ENCODE measurements at regions not wholly inside any gene's neighbourhood (a gene's known extent, or its start where the extent isn't known, plus 50 kb on each side); places are given as distances from the start of the nearest gene placed in this dataset.
A peak's percentile ranks its signal among the peaks of the same experiment; 100 is the strongest.

DNA sequence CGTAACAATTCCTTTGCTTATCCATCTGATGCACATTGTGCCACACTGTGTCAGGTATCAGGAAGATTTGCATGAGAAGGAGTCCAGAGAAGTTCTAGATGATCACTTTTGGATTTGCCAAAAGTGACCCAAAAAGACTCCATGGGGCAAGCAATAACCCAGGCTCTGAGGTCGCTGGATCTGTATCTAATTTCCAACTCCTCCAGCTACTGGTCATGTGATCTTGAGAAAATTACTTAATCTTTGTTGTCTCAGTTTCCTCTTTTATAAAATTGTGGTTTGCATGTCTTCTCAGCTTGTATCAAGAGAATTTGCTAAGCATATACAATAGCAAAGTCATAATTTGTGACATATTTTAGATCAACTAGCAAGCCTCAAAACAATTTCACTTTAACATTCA lies 61.3 kb upstream of the ITGA4 start:
- DNase-seq = no peak
- H4K20me1 ChIP-seq (ENCODE audit: insufficient read depth, low read length) = no peaks in the 10 kb centered on the region
- H2AFZ ChIP-seq (ENCODE audit: low read depth, low read length) = no peak overlapping the region
- no peak for TF ChIP-seq EZH2 (IDR thresholded peaks at IDR 0.05; ENCODE audit: borderline replicate concordance, low read depth, low read length, severe bottlenecking)
- TF ChIP-seq, protein P1, sequence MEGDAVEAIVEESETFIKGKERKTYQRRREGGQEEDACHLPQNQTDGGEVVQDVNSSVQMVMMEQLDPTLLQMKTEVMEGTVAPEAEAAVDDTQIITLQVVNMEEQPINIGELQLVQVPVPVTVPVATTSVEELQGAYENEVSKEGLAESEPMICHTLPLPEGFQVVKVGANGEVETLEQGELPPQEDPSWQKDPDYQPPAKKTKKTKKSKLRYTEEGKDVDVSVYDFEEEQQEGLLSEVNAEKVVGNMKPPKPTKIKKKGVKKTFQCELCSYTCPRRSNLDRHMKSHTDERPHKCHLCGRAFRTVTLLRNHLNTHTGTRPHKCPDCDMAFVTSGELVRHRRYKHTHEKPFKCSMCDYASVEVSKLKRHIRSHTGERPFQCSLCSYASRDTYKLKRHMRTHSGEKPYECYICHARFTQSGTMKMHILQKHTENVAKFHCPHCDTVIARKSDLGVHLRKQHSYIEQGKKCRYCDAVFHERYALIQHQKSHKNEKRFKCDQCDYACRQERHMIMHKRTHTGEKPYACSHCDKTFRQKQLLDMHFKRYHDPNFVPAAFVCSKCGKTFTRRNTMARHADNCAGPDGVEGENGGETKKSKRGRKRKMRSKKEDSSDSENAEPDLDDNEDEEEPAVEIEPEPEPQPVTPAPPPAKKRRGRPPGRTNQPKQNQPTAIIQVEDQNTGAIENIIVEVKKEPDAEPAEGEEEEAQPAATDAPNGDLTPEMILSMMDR (IDR thresholded peaks at IDR 0.05; ENCODE audit: borderline replicate concordance, extremely low read depth, low read length, poor library complexity, severe bottlenecking) = no peak
- H3K9me3 ChIP-seq (ENCODE audit: insufficient read depth, low read length, severe bottlenecking) = no peaks in the 10 kb centered on the region
- H3K27ac ChIP-seq (ENCODE audit: low read length) = peak overlapping the region; percentile 81
- H3K9ac ChIP-seq (ENCODE audit: low read depth, low read length) = 0 out of 2 replicates have a peak overlapping the region, but pooled peaks have one; percentile 6
- H3K79me2 ChIP-seq (ENCODE audit: insufficient read depth, low read length) = no peaks in the 10 kb centered on the region
- no peaks in the 10 kb centered on the region for H3K27me3 ChIP-seq (ENCODE audit: insufficient read depth, low read length, poor library complexity)
- no peak overlapping the region for H3K4me2 ChIP-seq (ENCODE audit: insufficient read depth, low read length)
- H3K36me3 ChIP-seq (ENCODE audit: insufficient read depth, low read length) = no peaks in the 10 kb centered on the region
- peaks cover 82% of the 10 kb centered on the region for H3K4me1 ChIP-seq (ENCODE audit: insufficient read depth, low read length)
- no peak overlapping the region for H3K4me3 ChIP-seq (ENCODE audit: low read depth in 1 of 2, low read length in 2 of 2)
- no peak for ATAC-seq (ENCODE audit: insufficient read depth, low read depth)

DNA sequence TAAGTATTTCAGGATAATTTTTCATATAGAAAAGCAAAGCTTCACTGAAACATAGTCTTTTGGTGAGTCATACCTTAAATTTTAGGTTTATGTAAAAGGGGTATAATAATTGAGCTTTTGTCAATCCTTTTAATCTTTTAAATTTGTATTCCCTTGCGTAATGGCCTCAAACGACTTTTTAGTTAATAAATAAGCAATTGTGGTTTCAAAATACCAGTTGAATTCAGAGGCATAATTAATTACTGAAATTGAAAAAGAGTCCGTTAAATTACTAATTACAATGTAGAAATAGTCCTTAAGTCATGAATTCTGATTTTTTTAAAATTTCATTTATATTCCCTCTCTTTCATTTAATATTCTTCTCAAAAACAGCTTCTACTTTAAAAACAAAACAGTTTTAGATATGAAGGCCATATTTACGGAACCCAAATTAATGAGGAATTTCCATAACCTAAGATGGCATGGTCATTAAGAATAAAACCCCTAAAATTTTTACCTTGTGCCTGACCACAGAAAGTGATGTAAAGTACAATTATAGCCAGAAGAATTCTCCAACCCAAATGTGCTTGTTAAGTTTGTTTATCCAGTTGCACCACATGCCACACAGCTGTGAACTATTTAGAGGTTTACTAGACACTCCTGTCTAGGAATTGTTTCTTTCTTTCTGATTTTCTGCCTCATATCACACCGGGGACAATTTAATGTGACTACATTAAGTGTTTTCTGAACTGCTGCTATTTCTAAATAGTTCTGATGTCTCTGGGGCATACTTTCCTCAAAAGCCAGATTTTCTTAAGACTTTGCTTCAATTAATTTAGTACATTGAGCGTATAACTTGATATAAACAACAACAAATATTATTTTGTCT lies 60.7 kb upstream of the ITGA4 start:
- DNase-seq = no peak
- H3K4me1 ChIP-seq (ENCODE audit: insufficient read depth, low read length) = peaks cover 82% of the 10 kb centered on the region
- no peak overlapping the region for H3K4me3 ChIP-seq (ENCODE audit: low read depth in 1 of 2, low read length in 2 of 2)

DNA sequence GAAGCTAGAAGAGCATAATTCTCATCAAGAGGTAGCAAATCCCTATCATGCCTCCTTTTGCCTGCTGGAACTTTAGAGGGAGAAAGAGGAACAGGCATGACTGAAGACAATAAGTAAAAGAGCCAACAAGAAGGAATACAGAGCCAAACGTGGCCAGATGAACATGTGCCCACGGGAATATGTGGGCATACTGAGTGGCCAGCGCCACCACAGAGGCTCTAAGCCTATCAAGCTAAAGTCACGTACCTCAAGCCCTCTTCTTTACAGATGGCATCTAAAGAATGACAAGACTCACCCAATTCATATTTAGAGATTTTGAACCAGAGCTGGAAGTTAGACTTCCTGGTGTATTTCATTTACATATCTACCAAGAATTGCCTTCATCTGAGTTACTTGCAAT lies 59.9 kb upstream of the ITGA4 start:
- no peaks in the 10 kb centered on the region for H3K36me3 ChIP-seq (ENCODE audit: insufficient read depth, low read length)

More for the DNA sequence above, 60.7 kb upstream of the ITGA4 start:
- H4K20me1 ChIP-seq (ENCODE audit: insufficient read depth, low read length) = no peaks in the 10 kb centered on the region
- no peaks in the 10 kb centered on the region for H3K36me3 ChIP-seq (ENCODE audit: insufficient read depth, low read length)
- no peaks in the 10 kb centered on the region for H3K9me3 ChIP-seq (ENCODE audit: insufficient read depth, low read length, severe bottlenecking)
- H3K9ac ChIP-seq (ENCODE audit: low read depth, low read length) = no peak overlapping the region
- no peak overlapping the region for H3K4me2 ChIP-seq (ENCODE audit: insufficient read depth, low read length)
- no peak for ATAC-seq (ENCODE audit: insufficient read depth, low read depth)
- no peaks in the 10 kb centered on the region for H3K79me2 ChIP-seq (ENCODE audit: insufficient read depth, low read length)
- H3K27me3 ChIP-seq (ENCODE audit: insufficient read depth, low read length, poor library complexity) = no peaks in the 10 kb centered on the region
- no peak overlapping the region for H2AFZ ChIP-seq (ENCODE audit: low read depth, low read length)
- TF ChIP-seq EZH2 (IDR thresholded peaks at IDR 0.05; ENCODE audit: borderline replicate concordance, low read depth, low read length, severe bottlenecking) = no peak
- TF ChIP-seq, protein P1 (IDR thresholded peaks at IDR 0.05; ENCODE audit: borderline replicate concordance, extremely low read depth, low read length, poor library complexity, severe bottlenecking) = no peak
- H3K27ac ChIP-seq (ENCODE audit: low read length) = peak overlapping the region; percentile 81

More for the DNA sequence above, 59.9 kb upstream of the ITGA4 start:
- H3K4me1 ChIP-seq (ENCODE audit: insufficient read depth, low read length) = peaks cover 82% of the 10 kb centered on the region
- H3K4me2 ChIP-seq (ENCODE audit: insufficient read depth, low read length) = no peak overlapping the region
- H3K79me2 ChIP-seq (ENCODE audit: insufficient read depth, low read length) = no peaks in the 10 kb centered on the region
- H3K4me3 ChIP-seq (ENCODE audit: low read depth in 1 of 2, low read length in 2 of 2) = no peak overlapping the region
- H3K9me3 ChIP-seq (ENCODE audit: insufficient read depth, low read length, severe bottlenecking) = no peaks in the 10 kb centered on the region
- H3K9ac ChIP-seq (ENCODE audit: low read depth, low read length) = no peak overlapping the region
- no peaks in the 10 kb centered on the region for H4K20me1 ChIP-seq (ENCODE audit: insufficient read depth, low read length)
- DNase-seq = no peak
- peak overlapping the region; percentile 72 for H3K27ac ChIP-seq (ENCODE audit: low read length)
- TF ChIP-seq, protein P1 (IDR thresholded peaks at IDR 0.05; ENCODE audit: borderline replicate concordance, extremely low read depth, low read length, poor library complexity, severe bottlenecking) = no peak
- TF ChIP-seq EZH2 (IDR thresholded peaks at IDR 0.05; ENCODE audit: borderline replicate concordance, low read depth, low read length, severe bottlenecking) = no peak
- ATAC-seq (ENCODE audit: insufficient read depth, low read depth) = no peak
- no peak overlapping the region for H2AFZ ChIP-seq (ENCODE audit: low read depth, low read length)
- no peaks in the 10 kb centered on the region for H3K27me3 ChIP-seq (ENCODE audit: insufficient read depth, low read length, poor library complexity)
